ENCODE measurements at regions not wholly inside any gene's neighbourhood (a gene's known extent, or its start where the extent isn't known, plus 50 kb on each side); places are given as distances from the start of the nearest gene placed in this dataset.

DNA sequence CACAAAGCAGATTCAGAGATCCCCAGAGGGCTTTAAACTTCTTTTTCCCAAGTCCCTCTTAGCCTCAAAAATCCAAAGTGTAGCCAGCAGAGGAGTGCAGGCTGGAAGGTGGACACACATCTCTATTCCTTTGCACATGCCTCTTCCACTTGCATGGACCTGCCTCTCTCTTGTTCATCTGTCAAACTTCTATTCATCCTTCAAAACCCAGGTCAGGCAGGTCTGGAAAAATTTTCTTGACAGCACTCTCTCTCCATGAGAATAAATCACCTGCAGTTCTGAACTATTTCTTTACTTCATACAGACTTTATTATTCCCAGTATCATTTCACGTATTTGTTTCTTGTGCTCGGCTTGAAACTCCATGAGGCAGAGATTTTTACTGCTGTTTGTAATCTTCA is 127.5 kb downstream of the SS18 start:
- DNase-seq = no peak

GRCh38 chr18:25962176-25962575 is 128.2 kb downstream of the SS18 start:
- DNase-seq = no peak

- no peak for DNase-seq
Observed at GRCh38 chr18:25957017-25957416, 133.4 kb downstream of the SS18 start.

GRCh38 chr18:25953111-25953510 is 137.3 kb downstream of the SS18 start:
- no peak for DNase-seq

GRCh38 chr18:25950321-25950720 is 140.1 kb downstream of the SS18 start:
- DNase-seq = no peak

DNA sequence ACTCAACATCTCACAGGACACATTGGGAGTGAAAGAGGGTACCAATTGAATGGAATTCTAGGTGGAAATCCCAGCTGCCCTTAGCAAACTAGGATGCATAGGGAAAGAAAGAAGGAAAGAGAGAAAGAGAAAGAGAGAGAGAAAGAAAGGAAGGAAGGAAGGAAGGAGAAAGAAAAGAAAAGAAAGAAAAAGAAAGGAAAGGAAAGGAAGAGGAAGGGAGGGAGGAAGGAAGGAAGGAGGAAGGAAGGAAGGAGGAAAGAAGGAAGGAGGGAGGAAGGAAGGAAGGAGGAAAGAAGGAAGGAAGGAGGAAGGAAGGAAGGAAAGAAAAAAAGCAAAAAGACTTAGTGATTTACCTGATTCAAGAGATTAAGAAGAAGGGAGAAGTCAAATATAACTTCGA is 143.9 kb downstream of the SS18 start:
- DNase-seq = no peak

- DNase-seq = no peak
Observed at GRCh38 chr18:25935356-25935755, 155.1 kb downstream of the SS18 start.

GRCh38 chr18:25931126-25931525 is 159.3 kb downstream of the SS18 start:
- DNase-seq = no peak

DNA sequence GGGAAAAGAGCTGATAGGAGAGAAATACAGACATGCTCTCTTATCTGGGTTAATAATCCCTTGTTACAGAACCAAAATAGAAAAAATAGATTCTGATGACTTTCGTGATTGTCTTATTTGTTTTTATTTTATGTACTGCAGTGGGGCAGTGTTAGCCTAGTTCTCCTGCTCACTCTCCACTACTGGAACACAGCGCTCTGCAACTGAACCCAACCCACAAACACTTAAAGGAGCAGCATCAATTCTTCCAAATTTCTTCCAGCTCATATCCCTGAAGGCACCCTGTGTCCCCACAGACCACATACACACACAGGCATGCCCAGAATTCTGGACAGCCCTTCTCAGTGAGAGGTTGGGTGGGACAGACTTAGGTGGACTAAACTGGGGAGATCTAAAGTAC is 160.6 kb downstream of the SS18 start:
- no peak for DNase-seq

DNA sequence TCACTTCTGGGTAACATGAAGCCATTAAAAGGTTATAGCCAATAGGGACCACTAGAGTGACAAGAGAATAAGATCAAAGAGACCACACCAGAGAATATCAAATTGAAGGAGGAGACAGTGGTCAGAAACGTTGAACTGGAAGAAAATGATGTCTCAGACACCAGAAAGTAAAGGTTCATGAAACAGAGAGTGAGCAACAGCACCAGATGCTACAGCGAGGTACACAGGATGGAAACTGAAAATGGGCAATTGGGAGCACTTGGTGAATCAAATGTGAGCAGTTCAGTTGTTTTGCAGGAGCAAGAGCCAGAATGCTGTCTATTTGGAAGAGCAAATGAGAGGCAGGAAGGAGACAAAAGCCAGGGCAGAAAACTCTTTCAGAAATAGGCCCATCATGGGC is 162.6 kb downstream of the SS18 start:
- DNase-seq = no peak

GRCh38 chr18:25923193-25923592 is 167.2 kb downstream of the SS18 start:
- DNase-seq = no peak

DNA sequence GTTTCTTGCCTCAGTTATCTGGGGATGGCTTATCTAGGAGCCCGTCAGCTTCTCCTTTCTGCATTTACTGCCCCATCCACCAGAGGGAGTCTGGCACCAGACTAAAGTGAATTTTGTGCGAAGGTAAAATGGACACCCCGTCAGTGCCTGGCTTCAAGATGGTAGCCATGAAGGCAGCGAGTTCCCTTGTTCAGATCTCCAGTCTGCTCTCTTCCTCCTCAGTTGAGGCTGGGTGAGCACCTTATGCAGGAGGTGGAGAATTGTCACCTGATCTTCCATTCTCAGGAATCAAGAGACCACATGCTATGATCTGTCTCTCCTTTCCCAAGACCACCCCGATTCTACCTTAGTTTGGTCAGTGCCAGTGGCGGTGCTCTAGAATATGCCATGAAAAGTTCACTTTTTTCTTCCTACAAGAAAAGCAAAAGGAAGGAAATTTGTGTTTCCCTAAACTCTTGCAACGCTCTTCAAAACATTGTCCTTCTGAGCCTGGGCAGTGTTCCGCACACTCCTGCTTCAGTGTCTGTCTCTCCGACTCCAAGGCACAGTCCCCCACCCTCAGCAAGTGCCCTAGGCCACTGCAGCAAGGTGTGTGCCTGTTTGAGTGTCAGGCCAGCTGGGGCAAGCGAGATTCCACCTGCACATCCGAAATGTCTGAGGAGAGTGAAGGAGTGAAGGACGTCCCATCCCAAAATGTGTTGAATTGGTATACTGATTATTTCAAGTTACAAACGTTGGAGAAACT is 168.6 kb downstream of the SS18 start:
- no peak for DNase-seq

DNA sequence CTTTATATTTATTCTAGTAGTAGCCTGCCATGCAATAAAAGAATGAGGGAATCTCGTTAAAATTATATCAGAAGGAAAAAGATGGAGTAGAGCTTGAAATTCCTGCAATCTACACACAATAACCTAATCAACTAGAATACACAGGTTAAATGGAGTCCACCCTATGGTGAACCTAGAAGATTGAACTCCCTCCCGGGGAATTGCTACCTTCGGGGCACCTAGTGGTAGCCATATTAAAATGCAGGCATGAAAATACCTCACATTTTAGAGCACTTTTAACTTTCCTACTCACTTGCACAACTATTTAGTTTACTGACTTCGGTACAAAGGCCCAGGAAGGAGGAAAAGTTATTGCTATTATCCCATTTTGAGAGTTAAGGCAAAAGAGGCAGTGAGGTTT is 174.5 kb downstream of the SS18 start:
- DNase-seq = no peak

DNA sequence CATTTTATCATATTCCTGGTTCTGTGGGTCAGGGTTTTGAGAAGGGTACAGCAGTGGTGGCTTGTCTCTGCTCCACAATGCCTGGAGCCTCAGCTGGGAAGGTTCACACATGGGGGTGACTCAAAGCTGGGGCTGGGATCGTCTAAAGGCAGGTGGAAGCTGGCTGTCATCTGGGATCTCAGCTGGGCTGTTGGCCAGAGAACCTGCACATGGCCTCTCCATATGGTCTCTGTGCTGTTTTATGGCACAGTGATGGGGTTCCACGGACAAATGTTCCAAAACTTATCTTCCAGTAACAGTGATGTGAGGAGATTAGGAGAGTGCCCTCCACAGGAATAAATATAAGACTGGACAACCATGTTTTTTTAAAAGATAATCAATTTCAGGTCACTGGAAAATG is 191.4 kb downstream of the SS18 start:
- DNase-seq = no peak

DNA sequence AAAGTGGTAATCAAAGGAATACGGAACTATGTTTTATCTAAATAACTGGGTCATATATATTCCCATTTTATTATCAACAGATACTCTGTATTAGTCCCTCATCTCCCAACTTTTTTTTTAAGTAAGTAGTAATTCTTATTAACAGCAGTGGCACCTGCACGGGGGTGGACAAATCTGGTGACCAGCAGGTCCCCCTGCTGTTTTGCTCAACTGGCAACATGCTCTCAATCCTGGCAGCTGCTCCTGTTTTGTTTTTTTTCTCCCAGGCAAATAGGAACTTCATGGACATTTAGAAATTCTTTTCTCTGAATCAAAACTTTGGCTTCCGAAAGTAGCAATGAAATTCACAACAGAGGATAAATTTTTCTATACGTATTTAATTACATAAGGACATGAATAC is 193.5 kb downstream of the SS18 start:
- no peak for DNase-seq

DNA sequence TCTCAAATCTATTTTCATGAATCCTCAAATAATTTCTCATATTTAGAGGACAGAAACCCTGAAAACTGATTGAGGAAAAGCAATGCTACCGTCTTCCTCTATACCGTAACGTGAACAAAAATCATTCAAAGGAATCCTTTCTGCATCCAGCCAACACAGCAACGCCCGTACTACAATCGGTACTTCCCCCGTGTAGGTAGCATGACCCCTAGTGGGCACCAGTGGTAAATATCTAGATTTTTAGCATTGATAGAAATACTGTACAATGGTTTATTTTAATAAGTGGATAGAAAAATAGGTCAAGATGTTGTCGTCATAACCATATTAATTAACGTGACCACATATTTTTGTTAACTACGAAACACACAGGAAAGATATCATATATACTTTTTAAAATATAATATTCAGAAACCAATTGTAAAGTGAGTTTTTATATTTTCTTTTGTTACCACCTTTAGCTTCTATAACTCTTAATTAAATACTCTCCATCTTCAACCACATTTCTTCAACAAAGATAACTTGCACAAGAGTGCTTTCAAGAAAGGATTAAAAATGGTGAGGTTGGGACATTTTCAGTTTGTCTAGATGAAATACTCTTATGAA is 194.1 kb downstream of the SS18 start:
- peak in 1 of 56 donors; percentile 2 for DNase-seq

- DNase-seq = no peak
Observed at GRCh38 chr18:25895518-25895917, 194.9 kb downstream of the SS18 start.

DNA sequence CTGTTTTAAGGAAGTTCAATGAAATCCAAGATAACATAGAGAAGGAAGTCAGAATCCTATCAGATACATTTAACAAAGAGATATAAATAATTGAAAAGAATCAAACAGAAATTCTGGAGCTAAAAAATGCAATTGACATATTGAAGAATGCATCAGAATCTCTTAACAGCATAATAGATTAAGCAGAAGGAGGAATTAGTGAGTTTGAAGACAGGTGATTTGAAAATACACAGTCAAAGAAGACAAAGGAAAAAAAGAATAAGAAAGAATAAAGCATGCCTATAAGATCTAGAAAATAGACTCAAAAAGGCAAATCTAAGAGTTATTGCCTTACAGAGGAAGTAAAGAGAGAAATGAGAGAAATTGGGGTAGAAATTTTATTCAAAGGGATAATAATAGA is 204.1 kb downstream of the SS18 start:
- no peak for DNase-seq

DNA sequence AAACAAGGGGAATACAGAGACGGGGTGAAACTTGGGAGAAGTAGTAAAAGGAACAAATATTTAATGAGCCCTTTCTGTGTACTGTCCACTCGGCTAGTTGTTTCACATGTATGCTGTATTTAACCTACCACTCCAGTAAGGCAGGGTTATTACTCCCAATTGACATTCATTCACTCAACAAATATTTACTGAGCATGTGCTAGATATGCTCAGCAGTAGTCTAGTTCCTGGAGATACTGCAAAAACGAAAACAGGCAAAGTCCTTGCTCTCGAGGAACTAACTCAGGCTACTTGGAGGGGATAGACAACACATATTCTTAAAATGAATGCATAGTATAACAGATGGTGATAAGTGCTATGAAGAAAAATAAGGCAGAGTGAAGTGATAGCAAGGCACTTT is 207.3 kb downstream of the SS18 start:
- DNase-seq = no peak

DNA sequence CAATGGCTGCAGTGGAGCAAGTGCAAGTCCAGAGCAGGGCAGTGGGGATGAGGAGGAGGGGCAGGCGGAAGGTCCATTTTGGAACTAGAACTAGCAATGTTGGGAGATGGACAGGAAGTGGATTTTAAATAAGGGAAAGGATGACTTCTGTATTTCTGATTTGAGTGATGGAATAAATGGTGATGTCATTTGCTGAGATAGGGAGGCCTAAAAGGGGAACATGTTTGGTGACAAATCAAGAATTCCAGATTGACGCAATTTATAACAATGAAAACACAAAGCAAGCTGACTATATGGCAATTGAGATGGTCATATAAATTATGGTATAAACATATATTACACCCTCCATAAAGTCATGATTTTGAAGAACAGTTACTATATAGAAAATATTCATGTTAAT is 209.3 kb downstream of the SS18 start:
- DNase-seq = no peak

- no peak for DNase-seq
Observed at GRCh38 chr18:25880441-25880840, 210.0 kb downstream of the SS18 start.

- DNase-seq = no peak
Observed at GRCh38 chr18:25876330-25876948, 214.0 kb downstream of the SS18 start.

Measured in amygdala (tissue), 56 donors.